ENCODE measurements at regions not wholly inside any gene's neighbourhood (a gene's known extent, or its start where the extent isn't known, plus 50 kb on each side); places are given as distances from the start of the nearest gene placed in this dataset.

DNA sequence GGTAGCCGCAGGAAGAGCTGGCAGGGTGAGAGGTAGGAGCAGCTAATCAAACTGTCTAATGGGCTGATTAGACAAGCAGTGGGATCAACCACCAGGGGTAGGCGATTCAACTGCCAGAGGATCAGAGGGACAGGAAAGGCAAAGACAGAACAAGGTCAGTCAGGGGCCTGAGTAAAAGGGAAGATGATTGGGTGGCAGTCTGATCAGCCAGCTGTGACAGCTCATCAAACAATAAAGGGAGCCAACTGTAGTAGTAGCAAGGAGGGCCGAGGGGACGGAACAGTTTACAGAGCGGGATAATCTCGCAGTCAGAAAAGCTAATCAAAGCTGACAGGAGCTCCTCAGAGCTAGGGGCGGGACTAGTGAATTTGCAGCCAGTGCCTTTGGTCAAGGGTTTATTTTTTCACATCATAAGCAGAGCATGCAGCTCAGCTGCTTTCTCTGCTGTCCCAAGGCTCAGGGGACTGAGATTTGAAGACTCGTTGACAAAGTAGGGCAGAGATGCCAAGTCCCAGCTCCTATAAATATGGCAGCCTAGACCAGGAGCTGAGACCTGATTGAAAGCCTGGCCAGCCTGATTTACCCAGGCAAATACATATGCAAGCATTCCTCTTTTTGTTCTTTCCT, 418.2 kb downstream of the GABRG2 start:
- DNase-seq (ENCODE audit: low read depth): no peak

DNA sequence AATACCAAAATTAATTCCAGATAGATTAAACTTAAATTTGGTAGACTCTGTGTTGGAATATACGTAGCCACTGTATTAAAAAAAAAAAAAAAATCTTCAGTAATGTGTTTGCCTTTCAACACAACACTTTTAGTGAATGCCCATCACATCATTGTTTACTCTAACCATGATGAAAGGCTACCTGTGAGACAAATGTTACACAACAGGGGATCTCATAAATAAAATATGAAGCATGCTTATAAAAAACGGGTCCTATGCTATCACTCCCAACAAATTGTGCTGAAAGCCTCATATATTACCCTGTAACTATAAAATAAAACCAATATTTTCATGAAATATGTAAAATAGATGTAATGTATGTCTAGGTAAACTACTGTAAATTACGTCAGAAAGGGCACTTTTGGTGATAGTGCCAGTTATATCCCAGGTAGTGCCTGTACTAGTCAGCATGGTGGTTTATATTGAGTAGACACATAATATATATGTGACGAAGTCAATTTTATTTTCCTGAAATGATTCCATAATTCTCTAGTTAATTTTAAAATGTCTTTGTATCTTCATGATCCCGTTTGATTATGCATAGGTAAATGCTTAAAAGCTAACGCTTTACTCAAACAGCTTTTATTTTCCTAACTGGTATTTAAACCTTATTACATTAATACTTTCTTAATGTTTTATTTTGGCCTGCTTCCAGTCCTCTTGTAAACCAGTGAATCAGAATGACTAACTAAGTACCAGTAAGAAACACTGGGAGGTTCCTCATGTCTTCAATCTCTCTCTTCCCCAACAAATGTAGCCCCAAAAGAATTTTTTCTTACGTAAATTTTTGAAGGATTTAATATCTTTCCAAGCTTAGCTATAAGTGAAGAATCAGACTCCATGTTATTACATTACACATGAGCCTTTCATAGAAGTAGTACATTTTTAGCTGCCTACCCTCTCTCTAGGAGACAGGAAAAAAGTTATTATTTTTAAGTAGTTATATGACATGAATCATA, 420.3 kb downstream of the GABRG2 start:
- peak; percentile 76 for DNase-seq (ENCODE audit: low read depth)

DNA sequence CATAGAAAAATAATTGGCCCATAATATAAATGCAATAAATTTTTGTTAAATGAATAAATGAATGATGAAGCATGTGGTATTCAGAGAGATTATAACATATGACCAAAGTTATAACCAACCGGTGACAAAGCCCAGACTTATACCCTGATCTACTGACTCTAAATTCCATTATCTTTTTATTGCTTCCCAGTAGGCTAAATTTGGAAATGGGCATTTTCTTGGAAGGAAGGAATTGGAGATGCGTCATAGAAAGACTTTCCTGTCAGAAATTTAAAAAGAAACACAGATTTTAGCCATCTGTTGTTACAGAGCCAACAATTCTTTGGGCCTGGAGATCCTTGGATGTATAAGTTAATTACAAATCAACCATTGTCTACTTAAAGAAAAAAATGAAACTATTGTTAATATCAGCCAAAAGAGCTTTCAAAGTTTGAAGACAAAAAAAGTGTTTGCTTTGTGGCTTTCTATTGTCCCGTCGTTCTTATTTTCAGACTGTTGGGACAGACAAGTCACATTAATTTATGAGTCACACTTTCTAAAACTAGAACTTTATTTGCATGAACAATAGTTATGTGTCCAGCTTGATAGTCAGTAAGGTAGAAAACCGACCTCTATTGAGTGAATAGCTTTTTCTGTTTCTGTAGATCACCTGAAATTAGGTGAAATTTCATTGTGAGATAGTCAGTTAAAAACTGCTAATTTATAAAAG, 428.7 kb downstream of the GABRG2 start:
- DNase-seq (ENCODE audit: low read depth): no peak

DNA sequence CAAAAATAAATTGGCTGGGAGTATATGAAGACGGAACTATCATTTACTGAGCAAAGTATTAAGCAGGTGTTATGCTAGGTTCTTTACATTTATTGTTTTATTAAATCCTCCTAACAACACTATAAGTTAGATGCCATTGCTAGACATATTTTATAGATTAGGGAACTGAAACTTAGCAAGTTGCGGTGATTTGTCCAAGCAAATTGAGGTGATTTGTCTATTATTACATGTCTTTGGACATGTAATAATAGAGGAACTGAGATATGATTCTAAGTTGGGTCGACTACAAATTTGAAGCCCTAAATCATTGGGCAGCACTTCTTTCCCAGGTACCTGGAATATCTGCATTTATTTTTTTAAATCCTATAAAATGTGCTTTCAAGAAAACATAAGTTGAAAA, 429.9 kb downstream of the GABRG2 start:
- no peak for DNase-seq (ENCODE audit: low read depth)

DNA sequence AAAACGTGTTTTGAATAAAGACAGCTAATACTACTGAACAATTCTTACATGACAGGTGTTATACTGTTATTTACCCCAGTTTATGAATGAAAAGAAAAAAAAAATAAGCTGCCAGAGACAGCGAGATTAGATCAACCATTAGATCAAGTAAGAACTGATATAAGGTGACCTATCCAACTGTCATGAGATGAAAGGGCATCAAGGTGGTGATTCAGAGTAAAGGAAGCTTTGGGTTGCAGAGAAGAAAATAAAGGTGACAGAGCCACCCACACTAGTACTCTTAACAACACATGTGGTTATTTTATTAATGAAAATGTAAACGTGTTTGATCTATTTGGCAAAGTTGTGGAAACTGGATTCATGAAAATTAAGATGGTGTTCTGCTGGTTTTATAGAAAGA, 435.2 kb downstream of the GABRG2 start:
- DNase-seq (ENCODE audit: low read depth): no peak

DNA sequence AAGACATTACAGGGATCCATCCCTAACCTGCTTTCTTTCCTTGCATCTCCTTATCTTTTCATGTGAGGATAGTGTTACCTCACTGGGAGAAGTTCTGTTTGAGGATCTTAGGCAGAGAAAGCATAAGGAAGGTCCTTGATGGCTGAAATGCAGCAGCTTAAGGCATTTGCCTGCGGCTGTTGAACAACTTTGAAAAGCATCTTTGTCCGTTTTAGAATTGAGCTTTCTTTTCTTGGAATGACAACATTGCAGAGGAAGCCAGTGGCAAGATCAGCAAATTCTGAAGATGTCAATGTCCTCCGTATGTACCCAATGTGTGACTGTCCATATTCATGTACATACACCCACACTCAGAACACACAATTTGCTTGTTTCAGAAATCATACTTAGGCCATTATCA, 436.2 kb downstream of the GABRG2 start:
- no peak for DNase-seq (ENCODE audit: low read depth)

DNA sequence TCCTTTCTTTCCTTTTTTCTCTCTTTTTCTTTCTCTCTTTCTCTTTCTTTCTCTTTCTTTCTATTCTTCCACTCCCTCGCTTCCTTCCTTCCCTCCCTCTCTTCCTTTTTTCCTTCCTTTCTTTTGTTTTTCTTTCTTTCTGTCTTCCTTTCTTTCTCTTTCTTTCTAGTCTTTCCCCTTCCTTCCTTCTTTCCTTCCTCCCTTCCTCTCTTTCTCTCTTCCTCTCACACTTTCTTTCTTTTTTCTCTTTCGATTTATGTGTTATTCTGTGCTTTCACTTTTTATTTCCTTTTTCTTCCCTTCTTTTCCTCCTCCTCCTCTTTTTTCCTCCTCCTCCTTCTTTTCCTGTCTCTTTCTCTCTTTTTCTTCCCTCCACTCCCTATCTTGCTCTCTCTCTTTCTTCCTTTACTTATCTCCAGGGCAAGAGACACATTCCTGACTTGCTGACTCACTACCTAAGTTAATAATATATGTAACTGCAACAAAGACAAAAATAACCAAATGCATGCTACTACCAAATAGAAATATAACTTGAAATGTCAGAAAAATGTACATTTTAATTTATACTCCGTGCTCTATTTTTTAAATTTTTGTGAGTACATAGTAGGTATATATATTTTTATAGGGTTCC, 445.5 kb downstream of the GABRG2 start:
- peak; percentile 73 for DNase-seq (ENCODE audit: low read depth)

DNA sequence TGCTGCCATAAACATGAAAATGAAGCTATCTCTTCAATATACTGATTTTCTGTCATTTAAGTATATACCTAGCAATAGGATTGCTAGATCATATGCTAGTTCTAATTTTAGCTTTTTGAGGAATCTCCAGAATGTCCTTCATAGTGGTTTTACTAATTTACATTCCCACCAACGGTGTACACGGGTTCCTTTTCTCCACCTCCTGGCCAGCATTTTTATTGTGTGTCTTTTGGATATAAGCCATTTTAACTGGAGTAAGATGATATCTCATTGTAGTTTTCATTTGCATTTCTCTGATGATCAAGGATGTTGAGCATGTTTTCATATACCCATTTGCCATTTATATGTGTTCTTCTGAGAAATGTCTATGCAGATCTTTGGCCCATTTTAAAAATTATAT, 446.5 kb downstream of the GABRG2 start:
- peak; percentile 12 for DNase-seq (ENCODE audit: low read depth)

DNA sequence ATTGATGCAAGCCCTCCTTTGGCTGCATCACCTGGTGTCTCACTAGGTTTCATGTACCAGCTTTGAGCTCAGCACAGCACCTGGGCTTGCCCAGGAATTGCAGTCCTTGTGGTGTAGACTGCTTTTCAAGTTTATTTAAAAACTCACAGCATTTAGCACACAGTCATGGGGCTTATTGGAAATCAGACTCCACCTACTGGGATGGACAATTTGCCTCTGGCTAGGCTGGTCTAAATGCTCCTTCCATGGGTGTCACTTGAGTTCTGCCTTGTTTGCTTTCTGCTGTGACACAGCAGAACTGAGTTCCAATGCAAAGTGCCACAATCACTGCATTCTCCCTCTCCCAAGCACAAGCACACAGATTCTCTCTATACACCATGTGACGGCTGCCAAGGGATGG, 453.3 kb downstream of the GABRG2 start:
- DNase-seq (ENCODE audit: low read depth): no peak

DNA sequence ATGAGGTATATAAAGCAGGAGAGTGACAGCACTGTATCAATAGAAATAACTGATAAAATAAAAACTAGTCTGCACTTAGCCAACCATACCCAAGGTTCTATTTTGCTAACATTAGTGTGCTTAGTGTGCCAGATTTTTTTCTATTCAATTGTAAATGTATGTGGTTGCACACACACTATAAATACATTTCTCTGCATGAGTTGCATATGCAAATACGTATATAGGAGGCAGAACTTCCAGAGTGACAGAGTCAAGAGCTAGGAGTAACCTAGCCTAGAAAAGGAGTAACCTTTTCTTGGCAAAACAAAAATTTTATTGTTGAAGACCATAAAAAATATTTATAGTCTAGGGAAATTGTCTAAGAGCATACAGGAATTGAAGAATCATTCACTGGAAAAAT, 461.6 kb downstream of the GABRG2 start:
- no peak for DNase-seq (ENCODE audit: low read depth)

DNA sequence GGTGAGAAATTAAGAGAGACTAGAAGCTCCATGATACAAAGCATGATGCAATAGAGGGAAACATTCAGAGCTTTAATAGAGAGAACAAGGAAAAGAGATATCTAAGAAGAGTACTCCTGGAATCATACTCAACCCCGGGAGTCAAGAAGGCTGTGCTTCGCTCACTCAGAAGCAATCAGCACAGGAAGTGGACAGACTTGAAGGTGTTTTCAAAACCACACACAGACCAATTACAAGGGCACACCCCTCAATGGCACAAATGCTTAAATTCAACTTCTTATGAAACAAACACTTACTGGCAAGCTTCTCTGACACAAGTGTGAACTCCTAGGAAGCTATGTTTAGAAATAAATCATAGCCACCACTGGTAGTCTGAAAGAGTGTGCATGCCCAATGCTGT, 462.3 kb downstream of the GABRG2 start:
- DNase-seq (ENCODE audit: low read depth): peak; percentile 1

DNA sequence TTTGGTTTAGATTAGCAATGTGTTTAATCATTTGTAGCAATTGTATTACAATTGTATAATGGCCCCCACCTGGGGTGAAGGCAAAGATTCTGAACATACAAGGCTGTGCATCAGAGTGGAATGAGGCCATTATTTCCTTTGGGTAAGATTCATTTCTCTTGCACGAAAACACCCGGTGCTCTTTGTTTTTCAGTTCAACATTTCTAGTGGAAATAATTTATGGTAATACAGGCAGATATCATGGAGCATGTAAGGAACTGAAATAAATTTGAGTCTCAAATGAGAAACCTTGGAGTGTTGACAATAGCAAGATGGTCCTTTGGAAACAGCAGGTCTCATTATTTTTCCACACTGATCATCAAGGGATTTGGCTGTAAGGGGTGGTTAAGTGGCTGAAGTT, 475.9 kb downstream of the GABRG2 start:
- no peak for DNase-seq (ENCODE audit: low read depth)

DNA sequence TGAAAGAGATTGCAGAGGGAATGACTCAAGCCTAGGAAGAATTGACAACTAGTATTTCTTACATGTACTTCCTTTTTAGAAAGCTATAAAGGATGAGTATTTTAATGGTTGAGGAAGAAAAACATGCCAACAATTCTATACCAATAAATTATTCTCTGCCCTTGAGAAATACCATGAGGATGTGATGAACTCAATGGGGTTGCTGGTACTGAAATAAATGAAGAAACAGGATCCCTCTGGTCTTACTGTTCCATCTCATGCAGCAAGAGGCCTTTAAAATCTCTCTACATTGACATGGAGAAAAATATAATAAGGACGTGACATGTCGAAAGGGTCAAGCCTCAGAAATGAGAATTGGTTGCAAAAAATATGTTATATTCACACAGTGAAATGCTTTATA, 477.3 kb downstream of the GABRG2 start:
- no peak for DNase-seq (ENCODE audit: low read depth)

DNA sequence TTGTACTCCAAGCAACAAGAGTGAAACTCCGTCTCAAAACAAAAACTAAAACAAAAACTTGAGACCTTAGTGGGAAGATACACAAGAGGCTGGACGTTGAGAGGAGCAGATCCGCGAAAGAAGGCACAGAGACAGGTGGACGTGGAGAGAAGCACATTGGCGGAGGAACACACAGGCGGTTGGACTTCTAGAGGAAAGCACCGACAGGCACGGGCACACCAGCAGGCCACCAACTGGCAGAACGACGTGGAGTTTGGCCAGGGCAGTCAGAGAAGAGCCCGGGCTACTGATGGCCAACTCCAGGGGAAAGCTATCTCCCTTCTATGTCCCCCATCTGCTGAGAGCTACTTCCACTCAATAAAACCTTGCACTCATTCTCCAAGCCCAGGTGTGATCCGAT, 482.7 kb downstream of the GABRG2 start:
- no peak for DNase-seq (ENCODE audit: low read depth)

DNA sequence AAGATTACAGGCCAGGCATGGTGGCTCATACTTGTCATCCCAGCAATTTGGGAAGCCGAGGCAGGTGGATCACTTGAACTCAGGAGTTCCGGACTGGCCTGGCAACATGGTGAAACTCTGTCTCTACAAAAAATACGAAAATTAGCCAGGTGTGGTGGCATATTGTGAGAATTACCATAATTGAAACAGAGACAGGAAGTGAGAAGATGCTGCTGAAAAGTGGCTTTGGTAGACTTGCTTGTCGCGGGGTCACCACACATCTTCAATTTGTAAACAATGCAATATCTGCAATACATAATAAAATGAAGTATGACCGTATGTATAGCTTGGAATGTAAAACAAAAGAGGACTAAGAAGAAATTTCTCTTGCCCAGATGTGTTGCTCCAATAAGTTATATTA, 490.5 kb downstream of the GABRG2 start:
- DNase-seq (ENCODE audit: low read depth): no peak

DNA sequence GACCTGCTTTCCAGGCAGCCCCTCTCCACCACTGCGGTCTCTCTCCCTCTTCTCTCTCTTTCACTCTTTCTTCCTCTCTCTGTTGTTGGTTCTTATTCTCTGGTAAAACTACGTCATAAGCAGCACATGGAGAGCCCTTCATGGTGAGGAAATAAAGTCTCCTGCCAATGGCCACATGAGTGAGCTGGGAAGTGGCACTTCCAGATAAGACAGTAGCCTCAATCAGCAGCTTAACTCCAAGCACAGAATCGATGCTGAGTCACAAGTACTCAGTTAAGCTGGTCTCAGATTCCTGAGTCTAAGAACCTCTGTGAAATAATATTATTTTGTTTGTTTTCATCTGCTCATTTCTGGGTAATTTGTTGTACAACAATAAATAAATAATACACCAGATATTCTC, 500.1 kb downstream of the GABRG2 start:
- DNase-seq (ENCODE audit: low read depth): no peak

DNA sequence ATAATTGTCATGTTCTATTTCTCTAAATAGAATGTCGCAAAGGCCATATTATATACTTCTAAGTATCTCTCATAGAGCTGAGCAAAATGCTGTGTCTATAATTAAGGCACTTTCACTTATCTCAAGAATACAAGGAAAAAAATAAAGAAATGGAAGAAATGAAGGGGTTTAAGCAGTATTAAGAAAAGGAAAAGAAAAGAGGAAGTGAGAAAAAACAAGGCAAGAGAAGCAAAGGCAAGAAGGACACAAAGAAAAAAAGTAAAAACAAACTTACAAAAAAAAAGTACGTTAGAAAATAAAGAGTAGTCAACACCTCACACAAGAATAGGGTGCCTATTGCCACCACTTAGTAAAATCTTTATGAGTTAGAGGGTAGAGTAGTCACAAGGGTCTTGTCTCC, 506.2 kb downstream of the GABRG2 start:
- no peak for DNase-seq (ENCODE audit: low read depth)

DNA sequence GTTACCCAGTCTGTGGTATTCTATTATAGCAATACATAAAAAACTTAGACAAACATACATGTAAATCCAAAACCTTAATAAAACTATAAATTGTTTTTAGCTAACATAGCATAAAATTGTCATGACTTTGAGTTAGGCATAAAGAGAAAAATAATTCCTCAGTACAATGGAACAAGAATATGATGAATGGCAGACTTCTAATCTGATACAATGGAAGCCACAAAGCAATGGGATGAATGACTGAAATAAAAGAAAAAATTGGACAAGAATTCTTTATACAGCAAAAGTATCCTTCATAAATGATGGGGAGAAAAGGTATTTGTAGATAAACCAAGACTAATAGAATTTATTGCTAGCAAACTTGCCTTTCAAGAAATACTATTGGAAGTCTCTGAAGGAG, 524.2 kb downstream of the GABRG2 start:
- no peak for DNase-seq (ENCODE audit: low read depth)

DNA sequence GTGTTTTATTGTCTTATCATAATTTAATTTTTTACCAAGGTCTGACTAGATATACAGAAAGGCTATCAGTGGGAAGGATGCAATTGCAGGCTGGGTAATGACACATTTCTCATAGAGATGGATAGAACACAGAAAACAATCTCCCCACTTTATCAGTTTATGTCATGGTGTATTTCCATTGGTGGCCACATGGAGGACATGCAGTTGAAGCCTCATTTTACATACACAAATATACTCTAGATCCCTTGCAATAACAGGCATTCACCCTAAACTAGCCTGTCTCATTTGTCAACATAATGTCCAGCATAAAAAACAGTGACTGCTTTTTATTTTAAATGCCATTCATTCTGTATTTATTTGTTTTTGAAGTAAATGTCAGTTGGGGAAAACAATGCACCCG, 526.3 kb downstream of the GABRG2 start:
- peak; percentile 1 for DNase-seq (ENCODE audit: low read depth)

DNA sequence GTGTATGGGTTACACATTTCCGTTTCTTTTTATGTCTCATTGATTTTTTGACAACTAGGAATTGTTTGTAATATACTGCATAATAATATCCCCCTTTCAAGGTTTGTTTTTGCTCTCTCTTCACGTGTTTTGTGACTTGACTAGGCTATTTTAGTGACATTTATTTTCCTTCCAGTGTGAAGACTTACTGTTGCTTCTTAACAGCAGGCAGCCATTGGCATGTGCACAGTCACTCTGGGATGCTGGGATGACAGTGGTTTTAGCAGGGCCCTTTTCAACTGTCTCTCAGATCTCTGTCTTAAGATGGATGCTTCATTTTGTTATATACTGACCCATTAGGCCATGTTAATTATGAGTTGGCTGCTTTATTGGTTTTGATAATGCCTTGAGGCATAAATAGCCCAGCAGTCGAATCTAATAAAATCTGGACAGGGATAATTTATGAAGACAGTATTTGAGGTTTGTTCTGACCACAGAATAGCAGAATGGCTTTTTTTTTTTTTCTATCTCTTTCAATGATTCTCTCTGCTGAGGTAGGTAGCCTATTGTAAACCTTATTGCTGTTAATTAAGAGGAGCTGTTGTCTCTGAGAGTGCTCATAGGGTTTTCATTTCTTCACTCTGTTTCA, 536.0 kb downstream of the GABRG2 start:
- DNase-seq (ENCODE audit: low read depth): no peak

DNA sequence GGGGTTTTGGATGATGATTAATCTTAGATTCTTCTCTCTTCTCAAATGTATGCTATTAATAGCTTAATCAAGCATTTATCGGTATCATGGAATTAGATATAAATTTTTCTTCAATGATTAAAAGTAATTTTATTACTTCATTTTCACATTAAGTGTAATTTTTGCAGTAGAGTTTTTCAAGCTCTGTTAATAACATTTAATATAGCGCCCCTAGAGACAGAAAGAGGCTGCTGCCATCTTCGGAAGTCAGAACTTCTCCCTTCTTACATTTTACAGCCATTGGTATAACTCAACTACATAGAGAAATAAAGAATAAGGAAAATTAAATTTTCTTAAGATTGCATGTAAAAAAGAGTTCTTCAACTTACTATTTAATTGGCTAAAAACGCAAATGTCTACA, 540.3 kb downstream of the GABRG2 start:
- DNase-seq (ENCODE audit: low read depth): no peak
